NB4 (cell line): ENCODE measurements at regions not wholly inside any gene's neighbourhood (a gene's known extent, or its start where the extent isn't known, plus 50 kb on each side); places are given as distances from the start of the nearest gene placed in this dataset.

Source experiments
- CTCF ChIP-seq: IDR thresholded peaks from one replicate; pipeline ENCODE4 v1.5.1; 2012; ENCODE audit warnings: low read depth, low read length
- MYC ChIP-seq: IDR thresholded peaks from 2 replicates; pipeline ENCODE4 v1.6.1; 2011; ENCODE audit warnings: low read depth, low read length
- POLR2A ChIP-seq: IDR thresholded peaks from 2 replicates; pipeline ENCODE4 v1.6.1; 2011; ENCODE audit warnings: mild to moderate bottlenecking; ENCODE audit not compliant: insufficient read length; ENCODE audit errors: extremely low read depth
- TF ChIP-seq, protein P1 (sequence below): IDR thresholded peaks from 2 replicates; pipeline ENCODE4 v1.6.1; 2011; ENCODE audit warnings: low read depth, low read length

DNA sequence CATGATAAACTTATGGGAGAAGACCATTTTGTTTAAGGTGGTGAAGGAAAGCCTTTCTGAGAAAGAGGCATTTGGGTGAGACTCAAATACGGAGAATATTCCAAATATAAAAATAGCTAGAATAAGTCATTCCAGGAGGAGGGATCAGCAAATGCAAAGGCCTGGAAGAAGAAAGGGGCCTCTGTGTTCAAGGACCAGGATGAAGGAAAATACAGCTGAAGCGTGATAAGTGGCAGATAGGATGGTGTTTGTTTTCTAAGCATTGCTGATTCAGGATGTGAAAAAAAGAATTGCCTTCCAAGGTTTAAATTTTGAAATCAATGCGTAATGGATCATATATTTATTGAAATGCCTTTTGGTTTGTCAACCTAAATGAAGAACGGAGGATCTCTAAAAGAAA lies 59.4 kb upstream of the CAST start:
- TF ChIP-seq CTCF (no peak), POLR2A (no peak), MYC (no peak)
- TF ChIP-seq, protein P1, sequence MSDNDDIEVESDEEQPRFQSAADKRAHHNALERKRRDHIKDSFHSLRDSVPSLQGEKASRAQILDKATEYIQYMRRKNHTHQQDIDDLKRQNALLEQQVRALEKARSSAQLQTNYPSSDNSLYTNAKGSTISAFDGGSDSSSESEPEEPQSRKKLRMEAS = no peak
